ENCODE measurements at regions not wholly inside any gene's neighbourhood (a gene's known extent, or its start where the extent isn't known, plus 50 kb on each side); places are given as distances from the start of the nearest gene placed in this dataset.
A peak's percentile ranks its signal among the peaks of the same experiment; 100 is the strongest.

DNA sequence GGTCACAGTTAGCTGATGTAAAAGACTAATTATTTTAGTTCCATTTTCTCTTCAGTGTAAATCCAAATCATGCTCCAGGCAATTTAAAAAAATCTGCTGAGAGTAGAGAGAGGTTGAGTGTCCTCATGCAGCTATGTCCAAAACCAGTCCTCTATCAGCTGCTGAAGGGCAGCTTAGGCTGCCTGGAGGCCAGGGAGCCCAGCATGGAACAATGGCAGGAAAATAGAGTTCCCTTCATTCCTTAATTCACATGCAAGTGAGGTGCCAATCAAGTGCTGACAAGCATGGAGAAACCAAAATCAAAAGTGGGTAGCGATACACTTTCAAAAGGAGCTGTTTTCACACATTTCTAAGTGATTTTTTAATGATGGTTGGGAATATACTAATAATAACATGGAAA, 78.3 kb upstream of the POU5F2 start:
- intact Hi-C loops (cut with DNase I): no loop called here
- DNase-seq: no peak

- intact Hi-C loops (cut with DNase I): no loop called here
- DNase-seq: no peak
These were observed 69.4 kb upstream of the POU5F2 start for GRCh38 chr5:93810780-93811179.

DNA sequence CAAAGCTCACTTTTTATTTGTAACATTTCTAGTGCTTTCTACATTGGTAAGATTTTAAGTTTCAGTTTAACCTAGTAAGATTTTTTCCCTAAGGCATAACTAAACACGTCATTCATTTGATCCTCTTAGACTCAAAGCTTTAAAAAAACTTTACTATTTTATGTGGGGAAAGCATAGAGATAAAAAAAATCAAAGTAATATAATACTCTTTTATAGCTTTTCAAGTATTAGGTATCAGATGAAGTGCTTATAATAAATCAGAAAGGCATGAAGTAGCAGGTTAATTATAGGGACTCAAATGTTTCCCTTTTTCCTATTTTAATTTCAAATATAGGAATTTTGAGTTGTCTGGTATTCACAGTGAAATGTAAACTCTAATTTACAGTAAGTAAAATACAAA, 68.0 kb upstream of the POU5F2 start:
- intact Hi-C loops (cut with DNase I): no loop called here
- DNase-seq: no peak

GRCh38 chr5:93807846-93808245, 66.4 kb upstream of the POU5F2 start:
- no peak for DNase-seq
- intact Hi-C loops (cut with DNase I): no loop called here

GRCh38 chr5:93805616-93806379, 64.4 kb upstream of the POU5F2 start:
- intact Hi-C loops (cut with DNase I): no loop called here

DNA sequence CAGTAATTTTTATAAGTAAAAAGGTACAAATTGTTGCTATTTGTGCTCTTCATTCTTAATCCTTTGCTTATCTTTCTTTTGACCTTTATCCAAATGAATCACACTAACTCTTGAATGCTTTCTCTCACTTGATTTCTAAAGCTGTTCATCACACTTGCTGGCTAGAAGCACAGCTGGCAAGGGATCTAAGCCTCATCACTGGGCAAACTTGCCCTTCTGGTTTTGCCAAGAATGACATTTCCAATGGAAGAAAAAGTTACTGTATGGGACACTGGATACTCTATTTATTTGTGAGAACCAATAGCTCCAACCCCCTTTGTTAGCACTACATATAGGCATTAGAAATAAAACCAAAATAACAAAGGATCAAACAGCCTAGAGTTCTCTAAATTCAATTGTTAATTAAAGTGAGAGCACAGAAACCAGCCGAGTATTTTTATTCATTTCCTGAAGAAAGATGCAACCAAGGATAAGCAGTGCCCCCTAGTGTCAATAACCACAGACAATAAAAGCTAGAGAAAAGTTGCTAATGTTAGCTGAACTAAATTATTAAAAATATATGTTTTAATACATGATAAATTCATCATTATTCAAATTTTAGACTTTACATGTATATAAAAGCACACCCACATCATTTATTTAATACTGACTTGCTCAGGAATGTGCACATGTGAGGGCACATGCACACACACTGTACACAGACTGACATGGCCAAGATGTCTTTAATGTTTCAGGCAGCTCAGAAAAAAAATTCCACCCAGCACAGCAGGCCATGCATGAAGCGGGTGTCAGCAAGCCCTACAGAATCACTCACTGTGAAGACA, 59.8 kb upstream of the POU5F2 start:
- peak in 18 of 42 donors; percentile 5 to 76 (median 42) for DNase-seq
- intact Hi-C loops (cut with DNase I): loop anchor here (2.0 to 5.0 kb wide), 2 partner anchors 194 to 220 kb away; partner anchors contain the start of gene NR2F1-AS1

More at GRCh38 chr5:93805616-93806379, 64.4 kb upstream of the POU5F2 start:
- no peak for DNase-seq

DNA sequence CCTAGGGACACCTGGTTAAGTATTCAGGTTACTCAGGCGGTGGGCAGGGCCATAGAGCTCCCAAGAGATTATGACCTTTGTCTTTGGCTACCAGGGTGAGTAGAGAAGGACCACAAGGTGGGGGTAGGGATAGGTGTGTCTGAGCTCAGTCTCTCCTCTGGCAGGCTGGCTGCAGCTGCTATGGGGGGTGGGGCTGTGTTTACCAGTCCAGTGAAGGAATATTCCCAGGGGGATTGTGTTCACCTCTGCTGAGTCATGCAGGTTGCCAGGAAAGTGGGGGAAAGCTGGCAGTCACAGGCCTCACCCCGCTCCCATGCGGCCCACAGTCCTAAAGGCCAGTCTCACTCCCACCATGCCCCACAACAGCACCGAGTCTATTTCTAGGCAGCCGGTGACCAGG, 53.6 kb upstream of the POU5F2 start:
- intact Hi-C loops (cut with DNase I): no loop called here
- no peak for DNase-seq

- DNase-seq: no peak
- intact Hi-C loops (cut with DNase I): no loop called here
These were observed 51.9 kb upstream of the POU5F2 start for GRCh38 chr5:93793159-93793781.

- intact Hi-C loops (cut with DNase I): no loop called here
- DNase-seq: no peak
These were observed 50.1 kb upstream of the POU5F2 start for GRCh38 chr5:93791518-93791972.

Measured in head of caudate nucleus (tissue), 42 donors.